ENCODE measurements at regions not wholly inside any gene's neighbourhood (a gene's known extent, or its start where the extent isn't known, plus 50 kb on each side); places are given as distances from the start of the nearest gene placed in this dataset.

GRCh38 chr5:98519571-98519970, 253.9 kb upstream of the RGMB start:
- Histone ChIP-seq H3K4me3 (no peak overlapping the region), H3K27me3 (ENCODE audit: insufficient read depth in 3 of 3, low read length in 2 of 3) (no peaks in the 10 kb centered on the region), H3K9me3 (no peaks in the 10 kb centered on the region), H3K4me1 (no peaks in the 10 kb centered on the region), H3K27ac (no peak overlapping the region), H3K36me3 (ENCODE audit: insufficient read depth in 1 of 2, low read depth in 1 of 2) (no peaks in the 10 kb centered on the region)
- ATAC-seq = no peak
- whole genome bisulfite sequencing, 3 donors = 80 to 91% (median 90%) methylated on average over 4 of the region's 4 CpGs
- DNase-seq = no peak
- no peak for TF ChIP-seq CTCF (IDR thresholded peaks at IDR 0.05)
- intact Hi-C loops (cut with DNase I) = no loop called here

GRCh38 chr5:98521821-98522220, 251.6 kb upstream of the RGMB start:
- ATAC-seq = no peak
- H3K27me3 ChIP-seq (ENCODE audit: insufficient read depth in 3 of 3, low read length in 2 of 3) = no peaks in the 10 kb centered on the region
- 95 to 96% (median 95%) methylated on average over 3 of the region's 3 CpGs for WGBS, 3 donors
- no peak for DNase-seq
- H3K4me1 ChIP-seq = no peaks in the 10 kb centered on the region
- H3K9me3 ChIP-seq = no peaks in the 10 kb centered on the region
- H3K4me3 ChIP-seq = no peak overlapping the region
- H3K27ac ChIP-seq = no peak overlapping the region
- intact Hi-C loops (cut with DNase I) = no loop called here
- TF ChIP-seq CTCF (IDR thresholded peaks at IDR 0.05) = no peak
- H3K36me3 ChIP-seq (ENCODE audit: insufficient read depth in 1 of 2, low read depth in 1 of 2) = no peaks in the 10 kb centered on the region

- Histone ChIP-seq H3K27ac (no peak overlapping the region), H3K27me3 (ENCODE audit: insufficient read depth in 3 of 3, low read length in 2 of 3) (no peaks in the 10 kb centered on the region), H3K9me3 (no peaks in the 10 kb centered on the region), H3K36me3 (ENCODE audit: insufficient read depth in 1 of 2, low read depth in 1 of 2) (no peaks in the 10 kb centered on the region), H3K4me1 (no peaks in the 10 kb centered on the region), H3K4me3 (no peak overlapping the region)
- TF ChIP-seq CTCF (IDR thresholded peaks at IDR 0.05) = no peak
- no peak for DNase-seq
- intact Hi-C loops (cut with DNase I) = no loop called here
- ATAC-seq = no peak
Observed at GRCh38 chr5:98524773-98525172, 248.7 kb upstream of the RGMB start.

GRCh38 chr5:98527846-98528245, 245.6 kb upstream of the RGMB start:
- Histone ChIP-seq H3K27ac (no peak overlapping the region), H3K27me3 (ENCODE audit: insufficient read depth in 3 of 3, low read length in 2 of 3) (no peaks in the 10 kb centered on the region), H3K36me3 (ENCODE audit: insufficient read depth in 1 of 2, low read depth in 1 of 2) (no peaks in the 10 kb centered on the region), H3K9me3 (no peaks in the 10 kb centered on the region), H3K4me1 (no peaks in the 10 kb centered on the region), H3K4me3 (no peak overlapping the region)
- ATAC-seq (no peak), DNase-seq (no peak)
- intact Hi-C loops (cut with DNase I) = no loop called here
- TF ChIP-seq CTCF (IDR thresholded peaks at IDR 0.05) = no peak

- Histone ChIP-seq H3K4me1 (no peaks in the 10 kb centered on the region), H3K27me3 (ENCODE audit: insufficient read depth in 3 of 3, low read length in 2 of 3) (no peaks in the 10 kb centered on the region), H3K27ac (no peak overlapping the region), H3K9me3 (no peaks in the 10 kb centered on the region), H3K4me3 (no peak overlapping the region), H3K36me3 (ENCODE audit: insufficient read depth in 1 of 2, low read depth in 1 of 2) (no peaks in the 10 kb centered on the region)
- ATAC-seq (no peak), DNase-seq (no peak)
- TF ChIP-seq CTCF (IDR thresholded peaks at IDR 0.05) = no peak
- intact Hi-C loops (cut with DNase I) = no loop called here
Observed at GRCh38 chr5:98529321-98529720, 244.1 kb upstream of the RGMB start.
